HUES48 (cell line): ENCODE measurements at regions not wholly inside any gene's neighbourhood (a gene's known extent, or its start where the extent isn't known, plus 50 kb on each side); places are given as distances from the start of the nearest gene placed in this dataset.
"Not testable (repeated sequence)": the region's sequence is repeated elsewhere in the genome, so short reads cannot be mapped to it uniquely, and the experiment has no call there.

Experiments
- H3K27ac ChIP-seq: one replicate; pipeline ENCODE4 v1.7.0; 2013; ENCODE audit warnings: low read depth, low read length, inconsistent platforms
- H3K27me3 ChIP-seq: 2 replicates; pipeline ENCODE4 v1.6.1; 2013; ENCODE audit warnings: mild to moderate bottlenecking, low read length; ENCODE audit not compliant: control insufficient read depth, insufficient read depth
- H3K36me3 ChIP-seq: 2 replicates; pipeline ENCODE4 v1.6.1; 2013; ENCODE audit warnings: low read length; ENCODE audit not compliant: control insufficient read depth, insufficient read depth
- H3K4me1 ChIP-seq: 2 replicates; pipeline ENCODE4 v1.6.1; 2013; ENCODE audit warnings: mild to moderate bottlenecking, low read length; ENCODE audit not compliant: control insufficient read depth, insufficient read depth
- H3K4me3 ChIP-seq: 2 replicates; pipeline ENCODE4 v1.5.1; 2013; ENCODE audit warnings: mild to moderate bottlenecking, low read depth, low read length
- H3K9ac ChIP-seq: 2 replicates; pipeline ENCODE4 v1.6.1; 2013; ENCODE audit warnings: mild to moderate bottlenecking, low read depth, low read length, moderate library complexity
- H3K9me3 ChIP-seq: 2 replicates; pipeline ENCODE4 v1.6.1; 2013; ENCODE audit warnings: low read length; ENCODE audit not compliant: control insufficient read depth, insufficient read depth

- Histone ChIP-seq H3K4me1 (no peaks in the 10 kb centered on the region), H3K9me3 (peaks cover 88% of the 10 kb centered on the region), H3K9ac (no peak overlapping the region), H3K4me3 (no peak overlapping the region), H3K36me3 (no peaks in the 10 kb centered on the region), H3K27ac (no peak overlapping the region), H3K27me3 (no peaks in the 10 kb centered on the region)
Observed at GRCh38 chr11:50088231-50088630, 55.6 kb downstream of the OR4C45 start.

- Histone ChIP-seq H3K9me3 (peaks cover 81% of the 10 kb centered on the region), H3K4me1 (no peaks in the 10 kb centered on the region), H3K27me3 (no peaks in the 10 kb centered on the region), H3K27ac (no peak overlapping the region), H3K36me3 (no peaks in the 10 kb centered on the region), H3K4me3 (no peak overlapping the region; the same call in 1 of the 2 replicates), H3K9ac (no peak overlapping the region)
Observed at GRCh38 chr11:50098186-50098725, 65.6 kb downstream of the OR4C45 start.

GRCh38 chr11:50102916-50103315 is 70.2 kb downstream of the OR4C45 start:
- H3K4me3 ChIP-seq = no peak overlapping the region
- peaks cover 76% of the 10 kb centered on the region for H3K9me3 ChIP-seq
- no peaks in the 10 kb centered on the region for H3K36me3 ChIP-seq
- no peaks in the 10 kb centered on the region for H3K4me1 ChIP-seq
- no peaks in the 10 kb centered on the region for H3K27me3 ChIP-seq
- H3K9ac ChIP-seq = no peak overlapping the region
- no peak overlapping the region for H3K27ac ChIP-seq

GRCh38 chr11:50140686-50141085 is 108.0 kb downstream of the OR4C45 start:
- H3K9me3 ChIP-seq = peaks cover 72% of the 10 kb centered on the region
- H3K9ac ChIP-seq, H3K4me3 ChIP-seq, H3K36me3 ChIP-seq, H3K4me1 ChIP-seq, H3K27me3 ChIP-seq, H3K27ac ChIP-seq: not testable (repeated sequence)

GRCh38 chr11:50146308-50146707 is 113.6 kb downstream of the OR4C45 start:
- not testable (repeated sequence) for H3K9ac ChIP-seq, H3K36me3 ChIP-seq, H3K27ac ChIP-seq, H3K4me1 ChIP-seq, H3K4me3 ChIP-seq, H3K27me3 ChIP-seq
- H3K9me3 ChIP-seq = peaks cover 70% of the 10 kb centered on the region

- H3K9me3 ChIP-seq = peaks cover 62% of the 10 kb centered on the region
- not testable (repeated sequence) for H3K4me3 ChIP-seq, H3K4me1 ChIP-seq, H3K27ac ChIP-seq, H3K27me3 ChIP-seq, H3K36me3 ChIP-seq, H3K9ac ChIP-seq
Observed at GRCh38 chr11:50147946-50148345, 115.3 kb downstream of the OR4C45 start.

- no peaks in the 10 kb centered on the region for H3K4me1 ChIP-seq
- H3K4me3 ChIP-seq = no peak overlapping the region
- no peaks in the 10 kb centered on the region for H3K27me3 ChIP-seq
- peaks cover 51% of the 10 kb centered on the region for H3K9me3 ChIP-seq
- H3K36me3 ChIP-seq = no peaks in the 10 kb centered on the region
- no peak overlapping the region for H3K27ac ChIP-seq
- H3K9ac ChIP-seq = no peak overlapping the region
Observed at GRCh38 chr11:50155508-50155907, 122.8 kb downstream of the OR4C45 start.

- Histone ChIP-seq H3K4me1 (no peaks in the 10 kb centered on the region), H3K4me3 (no peak overlapping the region), H3K9me3 (peaks cover 94% of the 10 kb centered on the region)
Observed at GRCh38 chr11:50164050-50164449, 131.4 kb downstream of the OR4C45 start.

GRCh38 chr11:50169634-50170033 is 137.0 kb downstream of the OR4C45 start:
- no peaks in the 10 kb centered on the region for H3K4me1 ChIP-seq
- H3K9ac ChIP-seq = no peak overlapping the region
- H3K27ac ChIP-seq = no peak overlapping the region
- peaks cover 95% of the 10 kb centered on the region for H3K9me3 ChIP-seq
- H3K36me3 ChIP-seq = no peaks in the 10 kb centered on the region
- no peak overlapping the region for H3K4me3 ChIP-seq
- H3K27me3 ChIP-seq = no peaks in the 10 kb centered on the region

More at GRCh38 chr11:50164050-50164449, 131.4 kb downstream of the OR4C45 start:
- no peaks in the 10 kb centered on the region for H3K36me3 ChIP-seq
- no peak overlapping the region for H3K27ac ChIP-seq
- no peak overlapping the region for H3K9ac ChIP-seq
- no peaks in the 10 kb centered on the region for H3K27me3 ChIP-seq

GRCh38 chr11:50170115-50170514 is 137.4 kb downstream of the OR4C45 start:
- no peaks in the 10 kb centered on the region for H3K27me3 ChIP-seq
- H3K36me3 ChIP-seq = no peaks in the 10 kb centered on the region
- H3K4me3 ChIP-seq = no peak overlapping the region
- H3K9me3 ChIP-seq = peaks cover 95% of the 10 kb centered on the region
- H3K4me1 ChIP-seq = no peaks in the 10 kb centered on the region
- no peak overlapping the region for H3K27ac ChIP-seq
- H3K9ac ChIP-seq = no peak overlapping the region

GRCh38 chr11:50174189-50174588 is 141.5 kb downstream of the OR4C45 start:
- Histone ChIP-seq H3K4me3 (no peak overlapping the region), H3K9me3 (peaks cover 73% of the 10 kb centered on the region)

GRCh38 chr11:50174975-50175374 is 142.3 kb downstream of the OR4C45 start:
- H3K9me3 ChIP-seq = peaks cover 66% of the 10 kb centered on the region

More at GRCh38 chr11:50174189-50174588, 141.5 kb downstream of the OR4C45 start:
- Histone ChIP-seq H3K27ac (no peak overlapping the region), H3K9ac (no peak overlapping the region), H3K27me3 (no peaks in the 10 kb centered on the region), H3K36me3 (no peaks in the 10 kb centered on the region), H3K4me1 (no peaks in the 10 kb centered on the region)

More at GRCh38 chr11:50174975-50175374, 142.3 kb downstream of the OR4C45 start:
- Histone ChIP-seq H3K27me3 (no peaks in the 10 kb centered on the region), H3K36me3 (no peaks in the 10 kb centered on the region), H3K4me3 (no peak overlapping the region), H3K4me1 (no peaks in the 10 kb centered on the region), H3K9ac (no peak overlapping the region), H3K27ac (no peak overlapping the region)
